Right lobe of liver (tissue), 4 donors: ENCODE measurements at regions not wholly inside any gene's neighbourhood (a gene's known extent, or its start where the extent isn't known, plus 50 kb on each side); places are given as distances from the start of the nearest gene placed in this dataset.

Experiments used
- POLR2A ChIP-seq: fragments of 450-650 bp; IDR thresholded peaks from one replicate; pipeline ENCODE4 v1.6.1; 2017; ENCODE audit warnings: antibody characterized with exemption, mild to moderate bottlenecking
- TF ChIP-seq, protein P1 (sequence below), 4 donors: fragments of 200-600 bp in 3 of 4; fragments of 450-650 bp in 1 of 4; IDR thresholded peaks; one replicate each; pipeline versions ENCODE4 v1.5.1 to v1.8.0; 2016 to 2022; ENCODE audit warnings: antibody characterized with exemption in 4 of 4, mild to moderate bottlenecking in 2 of 4
- donor health status: DM: no; HTN: no; CAD: no.
- donor health status: DM: no; HTN: no; CAD: no.
- donor health status: DM: no; HTN: yes; CAD: no.

DNA sequence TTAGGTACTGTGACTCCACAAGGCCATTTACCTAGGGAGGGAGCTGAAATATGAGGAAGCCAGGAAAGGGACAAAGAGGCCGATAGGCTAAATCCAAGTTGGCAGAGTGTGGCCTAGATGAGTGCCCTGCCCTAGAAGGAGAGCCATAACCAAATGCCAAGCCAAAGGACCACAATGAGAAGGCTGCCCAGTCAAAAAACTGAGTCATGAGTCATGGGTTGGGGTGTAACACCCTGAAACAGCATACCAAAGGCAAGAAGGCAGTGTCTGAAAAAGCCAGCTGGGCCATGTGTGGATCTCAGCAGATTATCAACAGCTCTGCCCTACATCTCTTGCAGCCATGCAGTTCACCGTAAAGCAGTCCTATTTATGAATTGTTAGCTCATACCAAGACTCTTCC, 171.7 kb downstream of the PHLDA1 start:
- TF ChIP-seq, protein P1, sequence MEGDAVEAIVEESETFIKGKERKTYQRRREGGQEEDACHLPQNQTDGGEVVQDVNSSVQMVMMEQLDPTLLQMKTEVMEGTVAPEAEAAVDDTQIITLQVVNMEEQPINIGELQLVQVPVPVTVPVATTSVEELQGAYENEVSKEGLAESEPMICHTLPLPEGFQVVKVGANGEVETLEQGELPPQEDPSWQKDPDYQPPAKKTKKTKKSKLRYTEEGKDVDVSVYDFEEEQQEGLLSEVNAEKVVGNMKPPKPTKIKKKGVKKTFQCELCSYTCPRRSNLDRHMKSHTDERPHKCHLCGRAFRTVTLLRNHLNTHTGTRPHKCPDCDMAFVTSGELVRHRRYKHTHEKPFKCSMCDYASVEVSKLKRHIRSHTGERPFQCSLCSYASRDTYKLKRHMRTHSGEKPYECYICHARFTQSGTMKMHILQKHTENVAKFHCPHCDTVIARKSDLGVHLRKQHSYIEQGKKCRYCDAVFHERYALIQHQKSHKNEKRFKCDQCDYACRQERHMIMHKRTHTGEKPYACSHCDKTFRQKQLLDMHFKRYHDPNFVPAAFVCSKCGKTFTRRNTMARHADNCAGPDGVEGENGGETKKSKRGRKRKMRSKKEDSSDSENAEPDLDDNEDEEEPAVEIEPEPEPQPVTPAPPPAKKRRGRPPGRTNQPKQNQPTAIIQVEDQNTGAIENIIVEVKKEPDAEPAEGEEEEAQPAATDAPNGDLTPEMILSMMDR (IDR thresholded peaks at IDR 0.05): no peak
- TF ChIP-seq POLR2A: no peak
